GM18502 (cell line): ENCODE measurements at regions not wholly inside any gene's neighbourhood (a gene's known extent, or its start where the extent isn't known, plus 50 kb on each side); places are given as distances from the start of the nearest gene placed in this dataset.
"Not testable (repeated sequence)": the region's sequence is repeated elsewhere in the genome, so short reads cannot be mapped to it uniquely, and the experiment has no call there.

Experiments used
- ATAC-seq: cut with Tn5 transposase; IDR thresholded peaks from one replicate; pipeline ENCODE4 v1.9.1; 2021; ENCODE audit warnings: mild to moderate bottlenecking; ENCODE audit not compliant: unreplicated experiment, poor library complexity

- no peak for ATAC-seq
Measured at GRCh38 chr9:13845460-13845859, 468.5 kb downstream of the NFIB start.

- ATAC-seq = no peak
Measured at GRCh38 chr9:13841746-13842462, 472.0 kb downstream of the NFIB start.

DNA sequence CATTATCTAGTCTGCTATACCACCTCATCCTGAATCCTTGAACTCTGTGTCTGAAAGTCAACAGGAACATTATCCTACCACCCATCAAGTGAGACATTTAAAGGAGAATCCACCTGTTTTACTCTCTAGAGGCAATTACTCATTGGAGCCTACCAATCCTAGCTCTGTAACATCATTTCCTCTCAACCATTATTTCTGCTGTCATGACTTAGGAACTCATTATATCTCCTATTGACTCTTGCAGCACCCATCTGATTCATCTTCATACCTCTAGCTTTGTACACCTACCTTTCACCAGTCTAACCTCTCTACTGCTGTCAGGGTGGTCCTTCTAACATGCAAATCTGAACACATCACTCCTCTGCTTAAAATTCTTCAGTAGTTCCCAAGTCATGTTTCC lies 481.5 kb downstream of the NFIB start:
- ATAC-seq = no peak

DNA sequence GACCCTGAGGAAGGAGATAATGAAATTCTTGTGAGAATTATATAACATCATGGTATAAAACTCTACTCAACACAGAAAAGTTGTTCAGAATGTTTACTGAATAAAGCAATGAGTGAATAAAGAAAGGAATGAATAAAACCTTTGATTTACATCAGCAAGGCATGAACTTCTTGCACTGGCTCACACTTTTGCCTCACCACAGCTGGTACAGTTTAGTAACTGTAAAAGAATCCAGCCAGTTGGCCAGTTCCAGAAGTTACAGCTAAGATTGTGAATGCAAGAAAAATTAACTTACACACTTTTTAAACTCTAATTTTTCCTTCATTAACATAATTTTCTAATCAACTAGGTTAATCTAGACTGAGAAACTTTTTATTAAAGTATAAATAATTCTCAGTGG lies 490.9 kb downstream of the NFIB start:
- no peak for ATAC-seq

DNA sequence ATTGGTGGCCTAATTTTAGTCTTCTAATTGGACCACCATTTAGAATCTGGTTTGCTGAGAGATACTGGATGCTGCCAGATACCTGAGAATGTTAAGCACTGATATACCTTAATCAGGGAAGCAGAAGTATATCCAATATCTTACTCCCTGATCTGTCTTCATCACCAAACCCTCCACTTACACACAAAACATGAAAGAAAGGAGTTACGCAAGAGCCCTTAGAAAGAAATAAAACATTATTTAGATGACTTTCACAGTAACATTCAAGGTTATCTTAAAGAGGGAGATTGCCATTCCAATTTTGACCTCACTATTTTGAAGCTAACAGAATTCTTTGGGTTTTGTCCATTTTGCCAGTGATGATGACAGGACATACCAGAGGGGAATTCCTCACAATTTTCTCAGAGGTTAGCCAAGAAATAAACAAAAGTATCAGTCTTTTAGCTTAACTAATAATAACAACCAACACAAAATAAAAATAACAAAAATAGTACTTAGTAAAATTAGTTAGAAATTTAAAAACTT lies 496.1 kb downstream of the NFIB start:
- no peak for ATAC-seq

GRCh38 chr9:13816837-13817236 lies 497.1 kb downstream of the NFIB start:
- ATAC-seq = no peak

DNA sequence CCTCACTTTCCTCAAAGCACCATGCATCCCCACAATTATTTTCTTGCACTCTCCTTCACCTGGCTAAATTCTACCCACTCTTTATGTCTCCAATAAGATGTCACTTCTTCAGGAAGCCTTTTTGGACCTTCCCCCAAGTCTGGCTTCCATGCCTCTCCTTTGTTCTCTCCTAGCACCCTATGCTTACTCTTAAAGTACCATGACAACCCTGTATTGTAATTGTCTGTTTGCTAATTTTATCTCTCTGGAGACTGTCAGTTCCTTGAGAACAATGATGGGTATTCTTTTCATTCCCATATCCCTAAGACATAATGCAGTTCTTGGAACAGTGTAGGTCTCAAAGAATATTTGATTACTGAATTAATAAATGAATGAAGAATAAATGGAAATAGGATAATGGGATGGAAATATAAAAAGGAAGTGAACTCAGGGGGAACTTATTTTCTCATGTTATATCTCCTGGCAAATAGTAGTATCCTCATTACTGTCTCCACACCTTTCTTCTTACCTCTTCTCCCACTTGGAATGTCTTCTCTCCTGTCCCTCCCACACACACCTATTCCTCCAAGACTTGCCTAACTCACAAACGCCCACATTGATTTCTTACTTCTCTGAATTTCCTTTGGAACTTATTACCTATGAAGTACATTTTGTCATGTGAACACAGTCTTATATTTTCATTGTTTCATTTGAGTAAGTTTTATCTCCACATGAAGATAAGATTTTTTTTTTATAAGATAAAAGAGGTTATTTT lies 499.1 kb downstream of the NFIB start:
- ATAC-seq = no peak

- ATAC-seq = no peak
Measured at GRCh38 chr9:13811876-13812275, 502.1 kb downstream of the NFIB start.

GRCh38 chr9:13810510-13810909 lies 503.4 kb downstream of the NFIB start:
- no peak for ATAC-seq

DNA sequence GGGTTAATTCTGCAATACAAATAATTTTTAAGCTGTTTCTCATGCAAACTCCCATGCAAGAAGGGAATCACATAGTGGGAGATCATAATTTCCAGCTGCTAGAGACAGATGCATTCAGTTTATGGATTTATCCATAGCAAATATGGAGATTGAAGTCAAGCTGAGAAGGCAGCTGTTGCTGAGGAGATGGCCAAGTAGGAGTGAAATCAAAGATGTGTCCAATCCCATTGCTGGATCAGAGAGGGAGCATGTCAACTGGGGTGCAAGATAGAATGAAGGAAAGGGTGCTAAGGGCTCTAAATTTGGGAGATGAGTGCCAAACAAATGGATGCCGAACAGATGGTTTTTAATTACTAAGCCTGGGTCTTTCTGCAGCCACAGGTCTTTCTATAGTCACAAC lies 504.5 kb downstream of the NFIB start:
- ATAC-seq = no peak

DNA sequence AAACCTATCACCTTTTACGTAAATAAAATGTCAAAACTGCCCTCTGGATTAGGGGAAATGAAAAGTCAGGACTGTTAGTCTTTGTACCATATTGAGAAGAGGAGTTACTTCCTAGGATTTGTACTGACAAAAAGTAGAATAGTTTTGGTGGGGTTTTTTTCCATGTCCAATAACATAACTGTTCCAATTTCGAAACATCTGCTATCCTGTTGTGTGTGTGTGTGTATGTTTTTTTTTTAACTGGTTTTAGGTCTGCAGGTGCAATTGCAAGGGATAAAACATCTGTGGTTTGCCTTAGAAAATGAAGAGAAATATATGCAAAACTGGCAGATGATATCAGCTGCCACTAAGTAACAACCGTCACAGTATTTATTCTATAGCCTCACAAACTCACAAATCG lies 506.8 kb downstream of the NFIB start:
- ATAC-seq = no peak

- no peak for ATAC-seq
Measured at GRCh38 chr9:13806714-13807113, 507.2 kb downstream of the NFIB start.

- no peak for ATAC-seq
Measured at GRCh38 chr9:13805546-13805945, 508.4 kb downstream of the NFIB start.

DNA sequence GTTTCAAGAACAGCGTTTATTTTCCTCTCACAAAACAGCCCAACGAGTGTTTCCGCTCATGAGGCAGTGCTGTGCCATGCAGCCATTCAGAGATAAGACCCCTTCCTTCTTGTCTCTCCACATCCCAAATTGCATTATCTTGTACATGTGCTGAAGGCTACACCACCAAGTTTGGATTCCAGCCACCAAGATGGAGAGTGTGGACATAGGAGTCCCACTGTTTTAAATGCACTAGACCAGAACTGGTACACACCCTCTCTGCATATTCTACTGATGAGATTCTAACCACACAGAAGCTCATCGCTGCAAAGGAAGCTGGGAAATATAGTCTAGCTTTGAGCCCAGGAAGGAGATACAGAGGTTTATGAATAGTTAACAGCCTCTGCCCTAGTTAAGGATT lies 509.4 kb downstream of the NFIB start:
- ATAC-seq = no peak

DNA sequence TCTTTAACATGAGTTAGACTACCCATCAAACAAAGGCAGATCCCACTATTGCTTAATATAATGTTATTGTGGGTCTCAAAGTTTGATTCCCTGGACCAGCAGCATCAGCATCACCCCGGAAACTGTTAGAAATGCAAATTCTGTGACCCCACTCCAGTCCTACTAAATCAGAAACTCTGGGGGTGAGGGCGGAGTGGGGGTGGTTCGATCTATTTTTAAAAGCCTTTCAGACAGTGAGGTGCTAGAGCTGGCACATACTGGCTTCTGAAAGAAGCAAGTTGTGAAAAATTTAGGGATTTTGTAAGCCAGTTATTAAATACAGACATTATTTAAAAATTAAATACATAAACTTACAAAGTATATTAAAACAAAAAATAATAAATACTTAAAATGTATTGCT lies 513.2 kb downstream of the NFIB start:
- ATAC-seq = no peak

DNA sequence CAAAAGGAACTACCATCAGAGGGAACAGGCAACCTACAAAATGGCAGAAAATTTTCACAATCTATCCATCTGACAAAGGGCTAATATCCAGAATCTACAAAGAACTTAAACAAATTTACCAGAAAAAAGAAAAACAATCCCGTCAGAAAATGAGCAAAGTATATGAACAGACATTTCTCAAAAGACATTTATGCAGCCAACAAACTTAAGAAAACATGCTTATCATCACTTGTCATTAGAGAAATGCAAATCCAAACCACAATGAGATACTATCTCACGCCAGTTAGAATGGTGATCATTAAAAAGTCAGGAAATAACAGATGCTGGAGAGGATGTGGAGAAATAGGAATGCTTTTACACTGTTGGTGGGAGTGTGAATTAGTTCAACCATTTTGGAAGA lies 516.2 kb downstream of the NFIB start:
- not testable (repeated sequence) for ATAC-seq

DNA sequence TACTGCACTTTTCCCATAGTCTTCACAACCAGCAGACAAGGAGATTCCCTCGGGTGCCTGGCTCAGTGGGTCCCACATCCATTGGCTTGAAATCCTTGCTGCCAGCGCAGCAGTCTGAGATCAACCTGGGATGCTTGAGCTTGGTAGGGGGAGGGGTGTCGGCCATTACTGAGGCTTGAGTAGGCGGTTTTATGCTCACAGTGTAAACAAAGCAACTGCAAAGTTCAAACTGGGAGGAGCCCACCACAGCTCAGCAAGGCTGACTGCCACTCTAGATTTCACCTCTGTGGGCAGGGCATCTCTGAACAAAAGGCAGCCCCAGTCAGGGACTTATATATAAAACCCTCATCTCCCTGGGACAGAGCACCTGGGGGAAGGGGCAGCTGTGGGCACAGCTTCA lies 512.3 kb upstream of the MPDZ start:
- no peak for ATAC-seq

DNA sequence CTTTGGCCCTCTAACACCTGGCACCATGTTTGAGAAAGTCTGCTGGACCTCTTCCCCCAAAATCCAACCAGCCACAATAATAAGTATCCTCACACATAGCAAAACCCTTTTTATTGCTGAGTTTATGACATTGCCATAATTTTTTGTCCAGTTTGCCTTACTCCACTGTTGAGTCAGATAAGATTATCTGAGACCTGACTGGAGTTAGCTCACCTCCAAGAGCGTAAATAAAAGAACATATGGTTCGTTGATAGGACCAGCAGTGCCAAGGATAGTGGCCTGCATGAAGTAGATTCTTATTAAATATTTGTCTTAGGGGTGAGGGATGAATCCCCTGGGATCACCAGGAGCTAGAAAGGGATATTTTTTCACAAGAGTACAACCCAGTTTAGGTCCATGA lies 510.6 kb upstream of the MPDZ start:
- ATAC-seq = no peak

- ATAC-seq = no peak
Measured at GRCh38 chr9:13787234-13787833, 507.8 kb upstream of the MPDZ start.

GRCh38 chr9:13786711-13787110 lies 507.2 kb upstream of the MPDZ start:
- ATAC-seq = no peak

DNA sequence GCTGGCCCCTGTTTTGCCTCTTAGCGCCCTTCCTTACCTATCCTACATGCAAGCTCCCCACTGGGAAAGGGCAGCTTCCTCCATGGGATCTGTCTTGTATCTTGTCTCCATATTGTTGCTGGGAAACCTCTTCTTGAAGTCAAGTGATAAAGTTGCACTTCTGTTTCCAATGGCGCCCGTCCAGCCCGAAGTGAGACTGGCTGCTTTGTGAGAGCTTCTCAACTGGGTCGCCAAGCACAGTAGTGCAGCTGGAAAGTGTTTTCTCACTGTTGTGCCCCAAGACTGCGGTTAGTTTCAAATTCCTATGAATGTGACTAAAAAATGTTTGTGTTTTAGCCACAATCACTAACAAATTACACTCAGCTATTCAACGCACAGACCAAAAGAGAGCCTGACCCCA lies 506.6 kb upstream of the MPDZ start:
- ATAC-seq = no peak
